Uterus (tissue), 2 donors: ENCODE measurements at regions not wholly inside any gene's neighbourhood (a gene's known extent, or its start where the extent isn't known, plus 50 kb on each side); places are given as distances from the start of the nearest gene placed in this dataset.

ENCODE experiments used
- POLR2A ChIP-seq, 2 donors: fragments of 450-650 bp; IDR thresholded peaks; one replicate each; pipeline ENCODE4 v1.6.1; 2016; ENCODE audit warnings: antibody characterized with exemption in 2 of 2, mild to moderate bottlenecking in 1 of 2, moderate library complexity in 1 of 2
- TF ChIP-seq, protein P1 (sequence below), 4 experiments: fragments of 200-600 bp in 2 of 4; fragments of 450-650 bp in 2 of 4; sonication (generic) in 2 of 4; IDR thresholded peaks; one replicate each; pipeline ENCODE4 v1.5.1; 2016 to 2019; ENCODE audit warnings: antibody characterized with exemption in 4 of 4, mild to moderate bottlenecking in 2 of 4, moderate library complexity in 1 of 4

DNA sequence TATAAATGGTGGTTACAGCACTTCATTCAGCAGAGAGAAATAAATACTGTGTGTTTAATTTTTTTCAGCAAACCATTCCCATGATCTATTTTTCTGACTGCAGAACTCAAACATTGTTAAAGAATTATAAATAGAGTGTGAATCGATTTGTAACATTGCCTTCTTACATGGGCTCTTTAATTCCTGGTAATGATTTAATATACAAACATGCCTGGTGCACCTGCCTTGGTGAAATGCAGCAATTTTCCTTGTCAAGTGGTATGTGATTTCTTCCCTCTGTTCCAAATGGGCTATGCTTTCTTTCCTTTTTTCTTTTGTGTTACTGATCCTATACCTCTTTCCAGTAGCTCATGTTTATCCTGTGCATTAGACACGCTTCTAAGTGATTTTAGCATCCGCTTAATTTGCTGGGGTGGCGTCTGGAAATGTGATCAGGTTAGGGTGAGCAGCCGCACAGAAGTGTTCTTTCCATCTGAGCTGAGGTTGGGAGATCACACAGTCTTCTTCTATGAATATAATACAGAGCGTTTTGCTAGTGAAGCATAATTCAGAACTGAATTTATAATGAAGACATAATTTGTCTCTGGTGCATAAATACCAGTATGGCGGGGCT, 94.3 kb upstream of the ITGB1 start:
- no peak for TF ChIP-seq POLR2A (IDR thresholded peaks at IDR 0.05)
- TF ChIP-seq, protein P1, sequence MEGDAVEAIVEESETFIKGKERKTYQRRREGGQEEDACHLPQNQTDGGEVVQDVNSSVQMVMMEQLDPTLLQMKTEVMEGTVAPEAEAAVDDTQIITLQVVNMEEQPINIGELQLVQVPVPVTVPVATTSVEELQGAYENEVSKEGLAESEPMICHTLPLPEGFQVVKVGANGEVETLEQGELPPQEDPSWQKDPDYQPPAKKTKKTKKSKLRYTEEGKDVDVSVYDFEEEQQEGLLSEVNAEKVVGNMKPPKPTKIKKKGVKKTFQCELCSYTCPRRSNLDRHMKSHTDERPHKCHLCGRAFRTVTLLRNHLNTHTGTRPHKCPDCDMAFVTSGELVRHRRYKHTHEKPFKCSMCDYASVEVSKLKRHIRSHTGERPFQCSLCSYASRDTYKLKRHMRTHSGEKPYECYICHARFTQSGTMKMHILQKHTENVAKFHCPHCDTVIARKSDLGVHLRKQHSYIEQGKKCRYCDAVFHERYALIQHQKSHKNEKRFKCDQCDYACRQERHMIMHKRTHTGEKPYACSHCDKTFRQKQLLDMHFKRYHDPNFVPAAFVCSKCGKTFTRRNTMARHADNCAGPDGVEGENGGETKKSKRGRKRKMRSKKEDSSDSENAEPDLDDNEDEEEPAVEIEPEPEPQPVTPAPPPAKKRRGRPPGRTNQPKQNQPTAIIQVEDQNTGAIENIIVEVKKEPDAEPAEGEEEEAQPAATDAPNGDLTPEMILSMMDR (IDR thresholded peaks at IDR 0.05) = no peak
